Duodenal mucosa (tissue), 2 donors: ENCODE measurements at regions not wholly inside any gene's neighbourhood (a gene's known extent, or its start where the extent isn't known, plus 50 kb on each side); places are given as distances from the start of the nearest gene placed in this dataset.

Source experiments
- H3K27ac ChIP-seq: one replicate; pipeline ENCODE4 v1.7.0; 2013; ENCODE audit warnings: low read depth, low read length
- H3K27me3 ChIP-seq, 2 donors: one replicate each; pipeline ENCODE4 v1.7.0; 2013; ENCODE audit warnings: low read length in 2 of 2, control low read depth in 1 of 2; ENCODE audit not compliant: insufficient read depth in 2 of 2, control insufficient read depth in 1 of 2
- H3K36me3 ChIP-seq, 2 donors: one replicate each; pipeline ENCODE4 v1.7.0; 2013; ENCODE audit warnings: low read length in 2 of 2, control low read depth in 1 of 2; ENCODE audit not compliant: insufficient read depth in 2 of 2, control insufficient read depth in 1 of 2
- H3K4me1 ChIP-seq, 2 donors: one replicate each; pipeline ENCODE4 v1.7.0; 2013; ENCODE audit warnings: low read length in 2 of 2, control low read depth in 1 of 2; ENCODE audit not compliant: insufficient read depth in 2 of 2, control insufficient read depth in 1 of 2
- H3K4me3 ChIP-seq, 2 donors: one replicate each; pipeline ENCODE4 v1.7.0; 2013; ENCODE audit warnings: low read length in 2 of 2, low read depth in 1 of 2
- H3K9ac ChIP-seq, 2 donors: one replicate each; pipeline ENCODE4 v1.7.0; 2013; ENCODE audit warnings: low read length in 2 of 2, low read depth in 1 of 2
- H3K9me3 ChIP-seq, 2 donors: one replicate each; pipeline ENCODE4 v1.7.0; 2013; ENCODE audit warnings: low read length in 2 of 2, control low read depth in 1 of 2; ENCODE audit not compliant: control insufficient read depth in 1 of 2

DNA sequence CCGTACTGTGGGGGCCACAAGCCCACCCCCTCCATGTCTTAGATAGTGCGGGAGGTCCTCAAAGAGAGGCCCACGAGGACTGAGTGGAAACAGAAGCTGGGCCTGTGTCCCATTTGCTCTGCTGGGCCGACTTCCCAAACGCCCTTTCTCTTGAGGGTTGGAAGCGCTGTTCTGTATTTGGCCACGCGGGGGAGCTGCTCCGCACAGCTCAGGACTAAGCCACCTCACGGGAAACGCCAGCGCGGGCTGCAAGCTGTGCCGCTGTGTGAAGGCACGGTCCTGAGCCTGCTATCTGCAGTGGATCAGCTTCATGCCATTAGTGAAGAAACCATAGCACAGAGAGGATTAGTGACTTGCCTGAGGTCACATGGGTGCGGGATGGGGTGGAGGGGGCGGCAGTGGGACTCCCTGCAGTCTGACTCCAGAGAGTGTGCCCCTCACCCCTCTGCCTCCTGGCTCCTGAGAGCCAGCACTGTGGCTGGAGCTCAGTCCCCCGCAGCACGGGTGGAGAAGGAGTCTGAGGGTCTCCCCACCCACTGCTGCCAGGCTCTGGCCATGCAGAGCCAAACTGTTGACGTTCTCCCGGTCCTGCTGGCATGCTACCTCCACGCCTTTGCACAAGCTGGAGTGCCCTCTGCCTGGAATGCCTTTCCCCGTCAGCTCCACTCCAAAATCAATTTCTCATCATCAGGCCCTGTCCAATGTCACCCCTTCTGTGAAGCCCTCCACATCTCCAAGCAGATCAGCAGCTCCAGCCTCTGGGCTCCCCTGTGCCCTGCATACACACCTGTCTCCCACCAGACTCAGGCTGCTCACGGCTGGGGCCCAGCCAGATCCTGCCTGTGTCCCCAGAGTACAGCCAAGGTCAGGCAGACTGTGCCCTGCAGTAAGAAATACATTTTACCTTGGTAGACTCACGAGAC is 51.5 kb upstream of the LRRC32 start:
- no peaks in the 10 kb centered on the region for H3K9me3 ChIP-seq
- H3K4me1 ChIP-seq, result peaks cover 0 to 4% of the 10 kb centered on the region in 2 donors
- no peak overlapping the region for H3K9ac ChIP-seq
- H3K27me3 ChIP-seq, result peaks cover 0 to 11% of the 10 kb centered on the region in 2 donors
- H3K27ac ChIP-seq, result no peak overlapping the region
- H3K36me3 ChIP-seq, result no peaks in the 10 kb centered on the region
- peak overlapping the region; percentile 16 for H3K4me3 ChIP-seq

DNA sequence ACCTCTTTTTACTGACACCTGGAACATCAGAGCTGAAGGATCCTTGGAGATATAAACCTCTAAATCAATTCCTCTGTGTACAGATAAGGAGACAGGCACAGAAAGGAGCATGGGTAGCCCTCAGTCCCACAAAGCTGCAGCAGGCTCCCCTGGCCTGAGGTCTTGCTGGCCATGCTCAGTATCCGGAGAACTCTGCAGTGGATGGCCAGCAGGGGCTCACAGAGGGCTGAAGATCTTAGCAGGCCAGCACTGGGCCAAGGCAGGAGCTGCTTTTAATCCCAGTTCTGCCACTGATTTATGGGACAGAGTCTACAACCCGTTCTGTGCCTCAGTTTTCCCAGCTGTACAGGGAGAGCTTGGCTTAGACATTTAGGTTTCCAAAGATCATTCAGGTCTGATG is 52.6 kb upstream of the LRRC32 start:
- H3K9ac ChIP-seq, result no peak overlapping the region
- no peak overlapping the region for H3K4me3 ChIP-seq
- H3K9me3 ChIP-seq, result no peaks in the 10 kb centered on the region
- peaks cover 0 to 11% of the 10 kb centered on the region in 2 donors for H3K27me3 ChIP-seq
- H3K27ac ChIP-seq, result no peak overlapping the region
- H3K4me1 ChIP-seq, result peaks cover 0 to 4% of the 10 kb centered on the region in 2 donors
- no peaks in the 10 kb centered on the region for H3K36me3 ChIP-seq

DNA sequence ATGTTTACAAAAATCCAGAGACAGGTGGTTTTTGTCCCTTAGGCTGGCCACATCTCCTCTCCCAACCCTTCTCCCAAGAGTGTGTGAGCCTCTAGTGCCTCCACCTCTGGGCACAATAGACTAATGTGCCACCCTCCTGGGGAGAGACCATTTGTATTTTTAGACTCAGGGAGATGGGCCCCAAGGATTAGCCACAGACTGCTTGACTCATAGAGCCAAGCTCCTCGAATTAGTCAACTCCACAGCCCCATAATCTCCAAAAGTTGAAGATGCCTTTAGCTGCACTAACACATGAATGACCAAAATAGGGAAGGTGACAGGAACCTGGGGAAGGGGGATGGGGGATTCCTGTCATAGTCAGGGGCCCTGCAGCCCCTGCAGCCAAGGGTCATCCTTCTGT is 53.0 kb upstream of the LRRC32 start:
- H3K27me3 ChIP-seq, result peaks cover 0 to 11% of the 10 kb centered on the region in 2 donors
- no peak overlapping the region for H3K27ac ChIP-seq
- no peak overlapping the region for H3K9ac ChIP-seq
- no peaks in the 10 kb centered on the region for H3K36me3 ChIP-seq
- H3K4me1 ChIP-seq, result peaks cover 0 to 4% of the 10 kb centered on the region in 2 donors
- H3K9me3 ChIP-seq, result no peaks in the 10 kb centered on the region
- no peak overlapping the region for H3K4me3 ChIP-seq

DNA sequence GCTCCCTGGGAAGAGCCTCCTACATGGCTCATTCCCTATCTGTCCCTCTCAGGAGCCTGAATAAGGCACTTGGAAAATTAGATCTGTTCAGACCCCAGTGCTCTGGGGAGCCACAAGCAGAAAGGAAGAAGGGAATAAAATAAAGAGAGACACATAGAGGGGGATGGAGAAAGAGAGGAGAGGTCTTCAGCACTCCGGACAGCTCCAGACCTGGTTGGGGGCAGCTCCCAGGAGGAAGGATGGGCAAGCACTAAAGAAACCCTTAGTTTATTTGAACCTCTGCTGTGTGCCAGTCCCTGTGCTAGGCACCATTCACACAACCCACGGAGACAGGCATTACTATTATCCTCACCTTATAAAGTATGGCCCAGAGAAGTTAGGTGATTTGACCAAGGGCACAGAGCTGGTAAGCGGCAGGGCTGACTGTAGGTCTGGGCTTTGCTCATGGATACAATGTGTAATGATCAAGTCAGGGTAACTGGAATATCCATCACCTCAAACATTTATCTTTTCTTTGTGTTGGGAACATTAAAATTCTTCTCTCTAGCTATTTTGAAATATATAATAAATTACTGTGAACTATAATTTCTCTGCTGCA is 53.7 kb upstream of the LRRC32 start:
- no peak overlapping the region for H3K4me3 ChIP-seq
- peaks cover 0 to 11% of the 10 kb centered on the region in 2 donors for H3K27me3 ChIP-seq
- H3K4me1 ChIP-seq, result peaks cover 0 to 4% of the 10 kb centered on the region in 2 donors
- H3K27ac ChIP-seq, result no peak overlapping the region
- no peaks in the 10 kb centered on the region for H3K36me3 ChIP-seq
- no peak overlapping the region for H3K9ac ChIP-seq
- no peaks in the 10 kb centered on the region for H3K9me3 ChIP-seq

DNA sequence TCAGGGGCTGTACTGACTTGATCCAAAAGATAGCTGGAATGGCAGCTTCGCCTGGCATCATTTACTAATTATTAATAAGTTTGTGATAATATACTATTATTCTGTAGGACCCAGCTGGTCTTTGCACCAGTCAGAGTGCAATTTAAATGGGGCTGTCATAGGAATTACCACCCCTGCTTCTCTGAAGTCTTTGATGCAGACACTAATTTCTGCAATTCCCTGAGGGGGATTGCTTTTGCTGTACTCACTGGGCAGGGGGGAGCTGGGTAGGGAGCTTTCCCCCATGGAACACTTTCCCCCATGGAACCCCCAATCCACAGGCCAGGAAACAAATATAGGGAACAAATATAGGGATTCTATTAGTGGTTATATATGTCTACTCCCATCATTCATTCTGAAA is 54.9 kb upstream of the TSKU start:
- Histone ChIP-seq H3K27me3 (peaks cover 0 to 7% of the 10 kb centered on the region in 2 donors), H3K36me3 (no peaks in the 10 kb centered on the region), H3K4me3 (no peak overlapping the region), H3K9me3 (no peaks in the 10 kb centered on the region), H3K9ac (no peak overlapping the region), H3K4me1 (no peaks in the 10 kb centered on the region), H3K27ac (no peak overlapping the region)

DNA sequence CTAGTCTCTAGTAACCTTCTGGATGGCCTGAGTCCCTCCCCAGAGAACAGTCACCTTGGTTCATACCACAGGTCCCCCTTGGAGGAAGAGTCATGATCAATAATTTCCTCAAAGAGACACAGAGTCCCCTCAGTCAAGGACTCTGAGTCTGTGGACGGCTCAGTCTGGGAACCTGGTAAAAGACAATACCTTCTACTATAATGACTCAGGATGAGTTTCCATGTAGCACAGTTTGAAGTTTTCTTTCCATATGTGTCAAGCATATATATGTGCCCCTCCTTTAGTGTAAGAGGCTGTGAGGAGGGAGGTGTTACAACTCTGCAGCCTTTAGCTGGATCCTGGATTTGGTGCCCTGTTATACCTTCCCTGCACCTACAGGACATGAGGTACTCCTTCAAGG is 54.4 kb upstream of the TSKU start:
- no peaks in the 10 kb centered on the region for H3K9me3 ChIP-seq
- no peaks in the 10 kb centered on the region for H3K4me1 ChIP-seq
- H3K4me3 ChIP-seq, result no peak overlapping the region
- H3K27ac ChIP-seq, result no peak overlapping the region
- no peak overlapping the region for H3K9ac ChIP-seq
- no peaks in the 10 kb centered on the region for H3K36me3 ChIP-seq
- H3K27me3 ChIP-seq, result peaks cover 0 to 6% of the 10 kb centered on the region in 2 donors

DNA sequence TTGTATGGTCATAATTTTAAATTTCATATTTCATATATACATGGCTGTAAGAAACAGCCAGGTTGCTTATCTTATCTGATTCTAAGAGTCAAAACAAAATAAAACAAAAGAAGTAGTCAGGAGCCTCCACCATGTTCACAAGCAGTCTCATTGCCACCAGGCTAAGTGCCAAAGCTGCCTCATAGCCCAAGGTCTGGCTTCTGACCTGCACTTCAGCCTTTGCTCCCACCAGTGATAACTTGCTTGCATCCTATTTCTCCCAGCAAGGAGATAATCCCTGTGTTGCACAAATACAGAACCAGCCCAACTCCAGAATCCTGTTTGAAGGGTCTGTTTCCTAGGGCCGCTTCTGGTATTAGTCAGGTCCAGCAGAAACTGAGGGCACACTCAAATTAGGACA is 53.9 kb upstream of the TSKU start:
- Histone ChIP-seq H3K27ac (no peak overlapping the region), H3K4me1 (no peaks in the 10 kb centered on the region), H3K9me3 (no peaks in the 10 kb centered on the region), H3K36me3 (no peaks in the 10 kb centered on the region), H3K4me3 (no peak overlapping the region), H3K9ac (no peak overlapping the region), H3K27me3 (peaks cover 0 to 1% of the 10 kb centered on the region in 2 donors)

DNA sequence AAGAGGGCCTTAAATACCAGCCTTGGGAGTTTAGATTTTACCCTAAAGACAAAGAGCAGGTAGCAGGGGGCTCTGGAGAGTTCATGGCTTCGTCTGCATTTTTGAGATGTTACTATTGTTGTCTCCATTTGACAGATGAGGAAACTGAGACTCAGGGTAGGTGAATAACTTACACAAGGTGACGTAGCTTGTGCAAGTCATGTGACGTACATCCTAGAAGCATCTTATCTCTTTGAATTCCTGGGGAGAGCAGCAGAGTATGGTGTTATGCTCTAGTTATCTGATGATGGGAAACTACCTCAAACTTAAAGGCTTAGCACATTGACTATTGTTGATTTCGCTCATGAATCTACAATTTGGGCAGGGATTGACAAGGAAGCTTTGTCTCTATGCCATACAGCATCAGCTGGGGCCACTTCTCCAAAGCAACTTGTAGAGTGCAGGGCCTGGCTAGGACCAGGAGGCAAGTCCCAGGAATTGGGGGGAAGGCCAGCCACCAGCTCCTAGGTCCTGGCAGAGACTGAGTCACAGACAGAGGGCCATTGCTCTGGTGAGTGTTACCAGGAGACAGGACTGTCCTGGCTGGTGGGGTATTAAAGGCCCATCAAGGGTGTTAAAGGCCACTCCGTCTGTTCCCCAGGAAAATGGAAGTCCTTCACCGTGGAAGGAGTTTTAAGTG is 52.1 kb upstream of the TSKU start:
- Histone ChIP-seq H3K36me3 (no peaks in the 10 kb centered on the region), H3K9ac (no peak overlapping the region), H3K4me3 (no peak overlapping the region), H3K9me3 (no peaks in the 10 kb centered on the region), H3K4me1 (no peaks in the 10 kb centered on the region), H3K27ac (no peak overlapping the region), H3K27me3 (no peaks in the 10 kb centered on the region)

DNA sequence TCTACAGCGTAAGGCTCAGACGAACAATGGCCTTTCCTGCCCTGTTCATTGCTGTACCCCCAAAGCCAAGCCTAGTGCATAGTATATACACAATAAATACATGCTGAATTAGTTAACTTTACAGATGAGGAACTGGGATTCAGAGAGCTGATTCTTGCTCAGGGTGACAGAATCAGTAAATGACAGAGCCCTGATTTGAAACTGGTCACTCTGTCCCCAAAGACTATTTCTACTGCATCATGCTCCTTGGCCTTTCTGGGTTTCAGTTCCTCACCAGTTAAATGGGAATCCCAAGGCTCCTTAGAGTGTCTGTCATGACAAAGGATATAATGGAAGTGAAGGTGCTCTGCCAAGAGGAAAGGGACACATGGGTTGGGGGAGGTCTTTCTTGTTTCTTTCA is 50.5 kb upstream of the TSKU start:
- Histone ChIP-seq H3K4me3 (no peak overlapping the region), H3K36me3 (no peaks in the 10 kb centered on the region), H3K27me3 (no peaks in the 10 kb centered on the region), H3K9ac (no peak overlapping the region), H3K9me3 (no peaks in the 10 kb centered on the region), H3K4me1 (peaks cover 10% of the 10 kb centered on the region in 2 donors), H3K27ac (no peak overlapping the region)
